Neural cell (in vitro differentiated cells): ENCODE measurements at regions not wholly inside any gene's neighbourhood (a gene's known extent, or its start where the extent isn't known, plus 50 kb on each side); places are given as distances from the start of the nearest gene placed in this dataset.

Experiments used
- CTCF ChIP-seq: fragments of 450-650 bp; IDR thresholded peaks from 2 replicates; pipeline ENCODE4 v1.5.1; 2014; ENCODE audit warnings: antibody characterized with exemption, mild to moderate bottlenecking, moderate library complexity; ENCODE audit not compliant: poor library complexity, severe bottlenecking
- POLR2AphosphoS5 ChIP-seq: IDR thresholded peaks from 2 replicates; pipeline ENCODE4 v1.6.1; 2012
- REST ChIP-seq: IDR thresholded peaks from 2 replicates; pipeline ENCODE4 v1.6.1; 2012; ENCODE audit warnings: borderline replicate concordance

- no peak for TF ChIP-seq CTCF
- TF ChIP-seq POLR2AphosphoS5: no peak
- TF ChIP-seq REST: no peak
Measured at GRCh38 chr1:36597514-36597913, 114.8 kb upstream of the CSF3R start.
